SU-DHL-6 (cell line): ENCODE measurements at regions not wholly inside any gene's neighbourhood (a gene's known extent, or its start where the extent isn't known, plus 50 kb on each side); places are given as distances from the start of the nearest gene placed in this dataset.

Experiments used
- H2AFZ ChIP-seq: fragments of 200-600 bp; sonication (generic); 2 replicates; pipeline ENCODE4 v1.6.1; 2014; ENCODE audit warnings: low read depth, mild to moderate bottlenecking, moderate library complexity, mixed read lengths, antibody characterized with exemption, low read length; ENCODE audit not compliant: severe bottlenecking
- H3F3A ChIP-seq: fragments of 200-600 bp; shearing (Covaris generic); 2 replicates; pipeline ENCODE4 v1.6.0; 2016; ENCODE audit warnings: antibody characterized with exemption, mild to moderate bottlenecking; ENCODE audit not compliant: insufficient read depth
- H3K27ac ChIP-seq: fragments of 200-600 bp; sonication (generic); 2 replicates; pipeline ENCODE4 v1.5.1; 2016; ENCODE audit warnings: low read depth, mild to moderate bottlenecking, low read length, moderate library complexity, mixed read lengths
- H3K27me3 ChIP-seq: fragments of 200-600 bp; sonication (generic), shearing (Covaris generic); 2 replicates; pipeline ENCODE4 v1.6.0; 2014; ENCODE audit warnings: mild to moderate bottlenecking, low read length
- H3K36me3 ChIP-seq: fragments of 200-600 bp; sonication (generic); 2 replicates; pipeline ENCODE4 v1.6.1; 2014; ENCODE audit warnings: mild to moderate bottlenecking, low read length, mixed read lengths
- H3K4me2 ChIP-seq: fragments of 300-600, 200-600 bp; shearing (Covaris generic), sonication (generic); 2 replicates; pipeline ENCODE4 v1.6.0; 2014; ENCODE audit warnings: low read length, low read depth, mild to moderate bottlenecking; ENCODE audit not compliant: poor library complexity, severe bottlenecking
- H3K4me3 ChIP-seq: fragments of 200-600 bp; sonication (generic); 2 replicates; pipeline ENCODE4 v1.5.1; 2014; ENCODE audit warnings: antibody characterized with exemption, low read length, mild to moderate bottlenecking, mixed read lengths; ENCODE audit not compliant: insufficient read depth, poor library complexity, severe bottlenecking
- H3K79me2 ChIP-seq: fragments of 200-600 bp; sonication (generic); 2 replicates; pipeline ENCODE4 v1.6.1; 2014; ENCODE audit warnings: mild to moderate bottlenecking, low read length, moderate library complexity; ENCODE audit not compliant: insufficient read depth
- H3K9ac ChIP-seq: fragments of 200-600 bp; sonication (generic); 2 replicates; pipeline ENCODE4 v1.7.0; 2014; ENCODE audit warnings: mild to moderate bottlenecking, low read length
- H3K9me2 ChIP-seq: fragments of 200-600 bp; sonication (generic); replicated peaks from 2 replicates; pipeline ENCODE4 v1.6.1; 2014; ENCODE audit warnings: low read length; ENCODE audit not compliant: insufficient read depth
- H3K9me3 ChIP-seq: fragments of 200-600 bp; sonication (generic); 2 replicates; pipeline ENCODE4 v1.6.1; 2014; ENCODE audit warnings: low read length, mixed read lengths; ENCODE audit not compliant: insufficient read depth
- H4K20me1 ChIP-seq: fragments of 200-600 bp; sonication (generic); 2 replicates; pipeline ENCODE4 v1.6.1; 2014; ENCODE audit warnings: low read depth, mild to moderate bottlenecking, antibody characterized with exemption, low read length, moderate library complexity, mixed read lengths
- CTCF ChIP-seq: fragments of 200-600 bp; sonication (generic); IDR thresholded peaks from one replicate; pipeline ENCODE4 v1.5.1; 2017; ENCODE audit warnings: antibody characterized with exemption, mild to moderate bottlenecking, low read length, moderate library complexity; ENCODE audit not compliant: insufficient read depth, poor library complexity, severe bottlenecking
- EZH2phosphoT487 ChIP-seq: fragments of 200-600 bp; sonication (generic), shearing (Covaris generic); conservative IDR thresholded peaks from 2 replicates; pipeline ENCODE4 v1.6.1; 2018; ENCODE audit warnings: mild to moderate bottlenecking, antibody characterized with exemption, low read length, moderate library complexity, mixed read lengths

GRCh38 chr2:6325616-6326015, 540.1 kb downstream of the CMPK2 start:
- Histone ChIP-seq H3K9ac (no peak overlapping the region), H3K79me2 (no peaks in the 10 kb centered on the region), H3K4me2 (no peak overlapping the region), H3K27me3 (no peaks in the 10 kb centered on the region), H4K20me1 (no peaks in the 10 kb centered on the region), H2AFZ (no peak overlapping the region), H3K27ac (no peak overlapping the region), H3F3A (peaks cover 3% of the 10 kb centered on the region; the same call in 1 of the 2 replicates), H3K9me3 (no peaks in the 10 kb centered on the region; the same call in 1 of the 2 replicates), H3K4me3 (no peak overlapping the region), H3K36me3 (peaks cover 4% of the 10 kb centered on the region; the same call in 1 of the 2 replicates), H3K9me2 (no peaks in the 10 kb centered on the region)
- no peak for TF ChIP-seq CTCF
- no peak for TF ChIP-seq EZH2phosphoT487

DNA sequence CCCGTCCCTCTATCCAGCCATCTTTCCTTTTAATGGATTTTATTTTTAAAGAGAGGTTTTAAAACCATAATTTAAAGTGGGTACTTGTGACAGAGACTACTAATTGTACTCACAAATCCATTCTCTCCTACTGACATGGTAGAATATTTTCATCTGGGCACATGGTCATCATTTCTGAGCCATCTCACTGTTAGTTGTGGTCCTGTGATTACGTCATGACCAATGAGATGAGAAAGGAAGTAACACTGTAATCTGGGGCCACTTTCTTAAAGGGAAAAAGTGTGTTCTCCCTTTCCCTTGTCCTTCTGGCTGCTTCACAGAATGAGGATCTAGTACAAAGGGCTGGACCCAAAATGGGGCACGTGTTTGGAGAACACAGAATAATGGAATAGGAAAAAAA, 538.7 kb downstream of the CMPK2 start:
- H3K9ac ChIP-seq = no peak overlapping the region
- no peak for TF ChIP-seq CTCF
- TF ChIP-seq EZH2phosphoT487 = no peak
- H3K27ac ChIP-seq = no peak overlapping the region
- no peak overlapping the region for H3K4me3 ChIP-seq
- no peaks in the 10 kb centered on the region for H3K9me3 ChIP-seq
- H3K36me3 ChIP-seq = no peaks in the 10 kb centered on the region
- H4K20me1 ChIP-seq = no peaks in the 10 kb centered on the region
- H3K4me2 ChIP-seq = no peak overlapping the region
- no peak overlapping the region for H2AFZ ChIP-seq
- no peaks in the 10 kb centered on the region for H3F3A ChIP-seq
- no peaks in the 10 kb centered on the region for H3K9me2 ChIP-seq
- no peaks in the 10 kb centered on the region for H3K79me2 ChIP-seq
- H3K27me3 ChIP-seq = no peaks in the 10 kb centered on the region

- peaks cover 14% of the 10 kb centered on the region; the same call in 1 of the 2 replicates for H3K36me3 ChIP-seq
- H3K4me2 ChIP-seq = peak overlapping the region; percentile 98
- peaks cover 28% of the 10 kb centered on the region for H3K79me2 ChIP-seq
- H4K20me1 ChIP-seq = no peaks in the 10 kb centered on the region
- H3K9me2 ChIP-seq = no peaks in the 10 kb centered on the region
- no peaks in the 10 kb centered on the region; the same call in 1 of the 2 replicates for H3K9me3 ChIP-seq
- no peaks in the 10 kb centered on the region for H3K27me3 ChIP-seq
- H3K4me3 ChIP-seq = no peak overlapping the region
- TF ChIP-seq CTCF (no peak), EZH2phosphoT487 (no peak)
- peaks cover 23% of the 10 kb centered on the region for H3F3A ChIP-seq
- H2AFZ ChIP-seq = no peak overlapping the region
- H3K9ac ChIP-seq = peak overlapping the region; percentile 8; the same call in 1 of the 2 replicates
- H3K27ac ChIP-seq = peak overlapping the region; percentile 57
These were observed 528.8 kb downstream of the CMPK2 start for GRCh38 chr2:6336752-6337471.
